Upper lobe of right lung (tissue), 1 donor: ENCODE measurements at regions not wholly inside any gene's neighbourhood (a gene's known extent, or its start where the extent isn't known, plus 50 kb on each side); places are given as distances from the start of the nearest gene placed in this dataset.

ENCODE experiments used
- ATAC-seq: fragments of 200-7000 bp; cut with Tn5 transposase; one replicate; pipeline ENCODE4 v1.9.1; 2020; ENCODE audit warnings: mild to moderate bottlenecking, moderate library complexity
- DNase-seq: peaks from one replicate; pipeline ENCODE4 v3.0.0-alpha.2; 2020
- H3K27ac ChIP-seq: fragments of 200-600 bp; one replicate; pipeline ENCODE4 v1.8.0; 2022
- H3K27me3 ChIP-seq: fragments of 200-600 bp; one replicate; pipeline ENCODE4 v1.8.0; 2022; ENCODE audit warnings: mild to moderate bottlenecking
- H3K36me3 ChIP-seq: fragments of 200-600 bp; one replicate; pipeline ENCODE4 v1.8.0; 2022
- H3K4me1 ChIP-seq: fragments of 200-600 bp; one replicate; pipeline ENCODE4 v1.8.0; 2022
- H3K4me3 ChIP-seq: fragments of 200-600 bp; one replicate; pipeline ENCODE4 v1.8.0; 2022; ENCODE audit warnings: mild to moderate bottlenecking
- H3K9me3 ChIP-seq: fragments of 200-600 bp; one replicate; pipeline ENCODE4 v1.8.0; 2022
- intact Hi-C: fragments of 100-400 bp; cut with DNase I; formaldehyde crosslinking; loops from one replicate; pipeline ENCODE4 v1.11.0; 2022
- TF ChIP-seq, protein P1 (sequence below): fragments of 200-600 bp; IDR thresholded peaks from one replicate; pipeline ENCODE4 v1.8.0; 2022; ENCODE audit warnings: antibody characterized with exemption
- donor health status: DM: no; HTN: yes; CAD: no; lungs with severe emphysema.

DNA sequence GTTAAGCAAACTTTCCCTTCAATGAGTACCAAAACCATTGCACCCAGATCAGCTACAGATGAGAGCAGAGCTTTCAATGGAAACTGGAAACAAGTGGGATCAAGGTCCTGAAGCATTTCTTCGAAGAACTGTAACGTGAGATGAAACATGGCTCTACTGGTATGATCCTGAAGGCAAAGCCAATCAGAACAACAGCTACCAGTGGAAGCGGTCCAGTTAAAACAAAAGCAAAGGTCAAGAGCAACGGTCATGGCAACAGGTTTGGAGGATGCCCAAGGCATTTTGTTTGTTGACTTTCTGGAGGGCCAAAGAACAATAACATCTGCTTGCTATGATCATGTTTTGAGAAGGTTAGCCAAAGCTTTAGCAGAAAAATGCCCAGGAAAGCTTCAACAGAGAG, 137.9 kb upstream of the CPSF6 start:
- peaks cover 4% of the 10 kb centered on the region for H3K4me1 ChIP-seq
- TF ChIP-seq, protein P1, sequence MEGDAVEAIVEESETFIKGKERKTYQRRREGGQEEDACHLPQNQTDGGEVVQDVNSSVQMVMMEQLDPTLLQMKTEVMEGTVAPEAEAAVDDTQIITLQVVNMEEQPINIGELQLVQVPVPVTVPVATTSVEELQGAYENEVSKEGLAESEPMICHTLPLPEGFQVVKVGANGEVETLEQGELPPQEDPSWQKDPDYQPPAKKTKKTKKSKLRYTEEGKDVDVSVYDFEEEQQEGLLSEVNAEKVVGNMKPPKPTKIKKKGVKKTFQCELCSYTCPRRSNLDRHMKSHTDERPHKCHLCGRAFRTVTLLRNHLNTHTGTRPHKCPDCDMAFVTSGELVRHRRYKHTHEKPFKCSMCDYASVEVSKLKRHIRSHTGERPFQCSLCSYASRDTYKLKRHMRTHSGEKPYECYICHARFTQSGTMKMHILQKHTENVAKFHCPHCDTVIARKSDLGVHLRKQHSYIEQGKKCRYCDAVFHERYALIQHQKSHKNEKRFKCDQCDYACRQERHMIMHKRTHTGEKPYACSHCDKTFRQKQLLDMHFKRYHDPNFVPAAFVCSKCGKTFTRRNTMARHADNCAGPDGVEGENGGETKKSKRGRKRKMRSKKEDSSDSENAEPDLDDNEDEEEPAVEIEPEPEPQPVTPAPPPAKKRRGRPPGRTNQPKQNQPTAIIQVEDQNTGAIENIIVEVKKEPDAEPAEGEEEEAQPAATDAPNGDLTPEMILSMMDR: no peak
- no peaks in the 10 kb centered on the region for H3K27me3 ChIP-seq
- H3K9me3 ChIP-seq: no peaks in the 10 kb centered on the region
- intact Hi-C loops: no loop called here
- no peaks in the 10 kb centered on the region for H3K36me3 ChIP-seq
- peak; percentile 50 for ATAC-seq
- no peak overlapping the region for H3K4me3 ChIP-seq
- peak overlapping the region; percentile 37 for H3K27ac ChIP-seq
- no peak for DNase-seq

DNA sequence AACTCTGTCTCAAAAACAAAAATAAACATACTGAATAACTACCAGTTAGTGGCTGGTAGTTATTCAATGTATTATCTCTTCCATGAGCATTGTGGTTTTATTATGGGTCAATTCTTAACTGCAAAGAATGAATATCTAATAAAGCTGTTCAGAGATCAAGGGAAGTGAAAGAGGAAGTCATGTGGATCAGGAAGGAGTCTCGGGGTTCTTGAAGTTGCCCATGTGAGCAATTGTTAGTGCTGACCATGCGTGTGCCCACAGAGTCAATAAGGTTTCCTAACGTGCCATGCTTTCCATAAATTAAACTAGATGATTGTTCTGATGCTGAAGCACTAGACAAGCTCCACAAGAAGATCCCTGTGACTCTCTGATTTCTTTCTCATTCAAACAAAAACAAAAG, 136.5 kb upstream of the CPSF6 start:
- peak overlapping the region; percentile 9 for H3K27ac ChIP-seq
- no peaks in the 10 kb centered on the region for H3K27me3 ChIP-seq
- H3K4me1 ChIP-seq: peaks cover 11% of the 10 kb centered on the region
- ATAC-seq (peak; percentile 82), DNase-seq (no peak)
- TF ChIP-seq, protein P1: no peak
- intact Hi-C loops: no loop called here
- no peaks in the 10 kb centered on the region for H3K36me3 ChIP-seq
- H3K9me3 ChIP-seq: no peaks in the 10 kb centered on the region
- no peak overlapping the region for H3K4me3 ChIP-seq

DNA sequence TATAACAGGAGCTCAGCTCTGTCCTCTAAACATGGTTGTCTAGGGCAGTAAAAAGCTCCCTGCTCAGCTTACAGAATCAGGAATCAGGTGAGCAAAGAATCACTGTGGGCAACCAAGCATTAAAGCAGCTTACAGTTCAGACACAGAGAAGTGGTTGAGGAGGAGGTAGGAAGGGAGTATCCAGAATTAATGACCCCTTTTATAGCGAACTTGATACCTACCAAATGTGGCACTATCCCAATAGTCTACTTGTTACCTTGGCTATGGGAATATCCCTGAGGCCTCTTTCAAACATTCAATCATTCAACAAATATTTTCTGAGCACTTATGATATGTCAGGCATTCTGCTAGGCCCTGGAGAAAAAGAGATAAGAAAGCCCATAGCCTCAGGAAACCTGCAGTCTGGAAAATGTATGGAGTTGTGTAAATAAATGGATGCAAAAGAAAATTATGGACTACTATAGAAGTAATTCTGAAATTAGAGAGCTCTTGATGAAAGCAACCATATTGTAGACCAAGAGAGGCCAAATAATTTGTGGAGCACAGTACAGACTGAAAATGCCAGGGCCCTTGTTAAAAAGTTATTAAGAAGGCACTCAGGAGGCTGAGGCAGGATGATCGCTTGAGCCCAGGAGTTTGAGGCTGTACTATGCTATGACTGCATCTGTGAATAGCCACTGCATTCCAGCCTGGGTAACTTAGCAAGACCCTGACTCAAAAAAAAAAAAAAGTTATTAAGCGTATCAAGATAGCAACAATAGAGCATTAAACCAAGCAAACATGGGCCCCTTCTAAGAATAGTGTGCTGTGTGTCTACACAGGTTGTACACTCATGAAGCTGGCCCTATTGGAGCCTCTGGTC, 134.0 kb upstream of the CPSF6 start:
- TF ChIP-seq, protein P1: no peak
- Histone ChIP-seq H3K4me1 (peaks cover 18% of the 10 kb centered on the region), H3K9me3 (no peaks in the 10 kb centered on the region), H3K36me3 (no peaks in the 10 kb centered on the region), H3K4me3 (no peak overlapping the region), H3K27me3 (no peaks in the 10 kb centered on the region), H3K27ac (peak overlapping the region; percentile 65)
- ATAC-seq: peak; percentile 6
- no peak for DNase-seq
- intact Hi-C loops: no loop called here

DNA sequence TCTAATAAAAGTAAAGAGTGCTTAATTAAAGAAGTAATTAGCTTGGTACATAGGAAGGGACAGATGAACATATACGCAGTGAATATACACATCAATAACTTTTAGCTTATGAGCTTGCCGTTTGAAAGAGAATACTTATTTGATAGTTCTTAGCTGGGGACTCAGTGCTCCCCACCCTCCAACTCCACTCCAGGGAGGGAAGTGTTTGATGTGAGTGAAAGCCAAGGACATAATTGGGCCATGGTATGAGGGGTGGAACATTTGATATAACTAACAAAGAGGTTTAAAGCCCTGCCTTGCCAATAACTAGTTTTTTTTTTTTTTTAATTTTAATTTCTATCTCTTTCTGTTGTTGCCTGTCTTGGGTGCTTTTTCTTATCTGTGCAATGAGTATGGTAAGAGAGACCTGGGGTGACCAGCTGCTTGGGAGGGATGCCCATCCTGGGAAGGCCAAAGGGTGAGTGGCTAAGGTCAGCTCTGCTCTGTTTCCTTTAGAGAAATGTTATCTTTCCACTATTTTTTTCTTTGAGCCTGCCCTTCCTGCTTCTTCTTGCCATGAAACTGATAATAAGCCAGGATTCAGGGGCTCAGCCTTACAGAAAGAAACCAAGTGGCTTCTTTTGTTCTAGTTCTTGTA, 132.8 kb upstream of the CPSF6 start:
- Histone ChIP-seq H3K4me3 (no peak overlapping the region), H3K9me3 (no peaks in the 10 kb centered on the region), H3K27me3 (no peaks in the 10 kb centered on the region), H3K27ac (peak overlapping the region; percentile 65), H3K4me1 (peaks cover 18% of the 10 kb centered on the region), H3K36me3 (no peaks in the 10 kb centered on the region)
- TF ChIP-seq, protein P1: no peak
- intact Hi-C loops: no loop called here
- ATAC-seq (peak; percentile 65), DNase-seq (no peak)

DNA sequence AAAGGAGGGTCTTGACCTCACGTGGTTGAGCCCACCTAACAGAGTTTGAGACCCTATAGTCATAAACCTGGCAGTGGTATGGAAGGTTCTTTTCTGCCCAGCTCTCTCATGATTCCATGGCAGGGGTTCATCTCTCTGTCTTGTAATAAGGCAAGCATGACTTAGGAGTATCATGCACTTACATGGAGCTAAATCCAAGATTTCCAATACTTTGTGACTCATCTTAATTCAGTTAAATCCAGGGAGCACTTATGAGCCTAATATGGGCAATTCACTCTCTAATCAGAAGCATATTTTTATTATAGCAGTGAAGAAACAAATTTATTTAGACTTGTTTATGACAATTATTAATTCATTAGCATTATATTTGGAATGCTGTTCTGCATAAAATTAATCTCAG, 131.8 kb upstream of the CPSF6 start:
- Histone ChIP-seq H3K27me3 (no peaks in the 10 kb centered on the region), H3K4me3 (no peak overlapping the region), H3K36me3 (no peaks in the 10 kb centered on the region), H3K9me3 (no peaks in the 10 kb centered on the region), H3K4me1 (peaks cover 23% of the 10 kb centered on the region), H3K27ac (peak overlapping the region; percentile 65)
- ATAC-seq (no peak), DNase-seq (no peak)
- intact Hi-C loops: no loop called here
- TF ChIP-seq, protein P1: no peak
